Fibroblast of lung (primary cell): ENCODE measurements at regions not wholly inside any gene's neighbourhood (a gene's known extent, or its start where the extent isn't known, plus 50 kb on each side); places are given as distances from the start of the nearest gene placed in this dataset.

Experiments used
- DNase-seq, 2 donors: peaks; one replicate each; pipeline versions ENCODE4 v3.0.0 to v3.0.0-alpha.2; 2010; ENCODE audit warnings: low read depth in 2 of 2
- H2AFZ ChIP-seq: 2 replicates; pipeline ENCODE4 v1.5.1; 2012; ENCODE audit warnings: low read length, control low read depth, inconsistent platforms
- H3K27ac ChIP-seq: 2 replicates; pipeline ENCODE4 v1.5.1; 2011; ENCODE audit warnings: low read length, control low read depth; ENCODE audit not compliant: insufficient read depth
- H3K27me3 ChIP-seq: 2 replicates; pipeline ENCODE4 v1.5.1; 2011; ENCODE audit warnings: mild to moderate bottlenecking, low read length; ENCODE audit not compliant: control insufficient read depth, insufficient read depth
- H3K36me3 ChIP-seq: 2 replicates; pipeline ENCODE4 v1.5.1; 2011; ENCODE audit warnings: low read length; ENCODE audit not compliant: control insufficient read depth, insufficient read depth
- H3K4me1 ChIP-seq: 2 replicates; pipeline ENCODE4 v1.5.1; 2011; ENCODE audit warnings: low read length; ENCODE audit not compliant: control insufficient read depth, insufficient read depth; ENCODE audit errors: extremely low read depth
- H3K4me2 ChIP-seq: 2 replicates; pipeline ENCODE4 v1.5.1; 2011; ENCODE audit warnings: low read length, control low read depth; ENCODE audit not compliant: insufficient read depth; ENCODE audit errors: extremely low read depth
- H3K4me3 ChIP-seq, 4 experiments: fragments of 200-600 bp in 1 of 4; sonication (generic) in 1 of 4; replicated peaks in 1 of 4; 2 replicates each; pipeline ENCODE4 v1.5.1; 2011 to 2016; ENCODE audit warnings: low read length in 4 of 4, low read depth in 3 of 4, mild to moderate bottlenecking in 3 of 4, control low read depth in 2 of 4, inconsistent platforms in 1 of 4, mixed read lengths in 1 of 4; ENCODE audit not compliant: insufficient read depth in 1 of 4; ENCODE audit errors: control extremely low read depth in 1 of 4
- H3K79me2 ChIP-seq: 2 replicates; pipeline ENCODE4 v1.5.1; 2012; ENCODE audit warnings: mild to moderate bottlenecking, low read length, inconsistent platforms; ENCODE audit not compliant: control insufficient read depth, insufficient read depth
- H3K9ac ChIP-seq: 2 replicates; pipeline ENCODE4 v1.5.1; 2011; ENCODE audit warnings: mild to moderate bottlenecking, low read length, control low read depth; ENCODE audit not compliant: insufficient read depth
- H3K9me3 ChIP-seq: 2 replicates; pipeline ENCODE4 v1.5.1; 2012; ENCODE audit warnings: low read depth, low read length; ENCODE audit not compliant: control insufficient read depth, insufficient read depth
- H4K20me1 ChIP-seq: 2 replicates; pipeline ENCODE4 v1.5.1; 2011; ENCODE audit warnings: low read length; ENCODE audit not compliant: control insufficient read depth, insufficient read depth; ENCODE audit errors: extremely low read depth
- EZH2 ChIP-seq: IDR thresholded peaks from 2 replicates; pipeline ENCODE4 v1.5.1; 2012; ENCODE audit warnings: low read length, control low read depth, mild to moderate bottlenecking; ENCODE audit errors: missing control alignments
- TF ChIP-seq, protein P1 (sequence below), 2 donors: IDR thresholded peaks in 1 of 2; conservative IDR thresholded peaks in 1 of 2; 1 replicate in 1 of 2; 2 replicates in 1 of 2; pipeline ENCODE4 v1.5.1; 2011 to 2012; ENCODE audit warnings: low read length in 2 of 2, control low read depth in 1 of 2, inconsistent platforms in 1 of 2, low read depth in 1 of 2, mild to moderate bottlenecking in 1 of 2

DNA sequence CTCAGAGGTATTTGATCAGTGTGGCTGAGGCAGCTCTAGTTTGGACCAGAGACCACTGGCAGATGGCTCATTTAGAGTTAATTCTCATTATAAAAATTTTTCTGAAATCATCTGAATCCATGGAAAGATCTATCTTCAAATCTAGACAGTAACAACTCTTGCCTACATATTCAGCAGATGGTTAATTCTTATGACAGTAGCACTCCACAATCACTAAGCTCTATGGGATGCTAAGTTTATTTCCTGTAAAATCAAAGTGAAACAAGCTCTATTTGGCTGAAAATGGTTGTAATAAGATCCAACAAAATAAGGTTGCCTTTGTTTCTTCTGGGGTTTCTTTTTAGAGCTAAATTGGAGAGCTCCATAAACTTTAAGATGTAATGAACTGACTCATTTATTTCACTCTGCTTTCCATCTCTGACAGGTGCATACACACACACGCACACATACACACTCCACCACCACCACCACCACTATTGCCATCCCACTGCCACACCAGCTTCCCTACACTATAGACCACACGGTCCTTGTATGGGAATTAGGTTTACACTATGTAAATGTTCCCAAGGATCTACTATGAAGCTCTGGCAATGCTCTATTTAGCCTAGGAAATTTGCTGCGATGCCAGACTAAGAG is 293.1 kb downstream of the RPAP3 start:
- Histone ChIP-seq H3K79me2 (no peaks in the 10 kb centered on the region), H3K27ac (no peak overlapping the region), H3K9ac (no peak overlapping the region), H3K36me3 (no peaks in the 10 kb centered on the region), H3K4me3 (no peak overlapping the region), H3K4me2 (no peak overlapping the region), H3K27me3 (no peaks in the 10 kb centered on the region), H3K4me1 (no peaks in the 10 kb centered on the region), H3K9me3 (no peaks in the 10 kb centered on the region), H2AFZ (no peak overlapping the region), H4K20me1 (no peaks in the 10 kb centered on the region)
- TF ChIP-seq EZH2: no peak
- TF ChIP-seq, protein P1, sequence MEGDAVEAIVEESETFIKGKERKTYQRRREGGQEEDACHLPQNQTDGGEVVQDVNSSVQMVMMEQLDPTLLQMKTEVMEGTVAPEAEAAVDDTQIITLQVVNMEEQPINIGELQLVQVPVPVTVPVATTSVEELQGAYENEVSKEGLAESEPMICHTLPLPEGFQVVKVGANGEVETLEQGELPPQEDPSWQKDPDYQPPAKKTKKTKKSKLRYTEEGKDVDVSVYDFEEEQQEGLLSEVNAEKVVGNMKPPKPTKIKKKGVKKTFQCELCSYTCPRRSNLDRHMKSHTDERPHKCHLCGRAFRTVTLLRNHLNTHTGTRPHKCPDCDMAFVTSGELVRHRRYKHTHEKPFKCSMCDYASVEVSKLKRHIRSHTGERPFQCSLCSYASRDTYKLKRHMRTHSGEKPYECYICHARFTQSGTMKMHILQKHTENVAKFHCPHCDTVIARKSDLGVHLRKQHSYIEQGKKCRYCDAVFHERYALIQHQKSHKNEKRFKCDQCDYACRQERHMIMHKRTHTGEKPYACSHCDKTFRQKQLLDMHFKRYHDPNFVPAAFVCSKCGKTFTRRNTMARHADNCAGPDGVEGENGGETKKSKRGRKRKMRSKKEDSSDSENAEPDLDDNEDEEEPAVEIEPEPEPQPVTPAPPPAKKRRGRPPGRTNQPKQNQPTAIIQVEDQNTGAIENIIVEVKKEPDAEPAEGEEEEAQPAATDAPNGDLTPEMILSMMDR (conservative IDR thresholded peaks at IDR 0.05 in 1 of 2, IDR thresholded peaks at IDR 0.05 in 1 of 2; ENCODE audit: low read depth in 1 of 2, low read length in 2 of 2): no peak
- no peak for DNase-seq

GRCh38 chr12:47411966-47412365 is 293.9 kb downstream of the RPAP3 start:
- no peaks in the 10 kb centered on the region for H3K36me3 ChIP-seq
- H3K4me2 ChIP-seq: no peak overlapping the region
- TF ChIP-seq EZH2: no peak
- TF ChIP-seq, protein P1 (conservative IDR thresholded peaks at IDR 0.05 in 1 of 2, IDR thresholded peaks at IDR 0.05 in 1 of 2; ENCODE audit: low read depth in 1 of 2, low read length in 2 of 2): no peak
- no peak overlapping the region for H3K4me3 ChIP-seq
- H3K79me2 ChIP-seq: no peaks in the 10 kb centered on the region
- H3K4me1 ChIP-seq: no peaks in the 10 kb centered on the region
- no peaks in the 10 kb centered on the region for H4K20me1 ChIP-seq
- H2AFZ ChIP-seq: no peak overlapping the region
- no peaks in the 10 kb centered on the region for H3K27me3 ChIP-seq
- H3K9me3 ChIP-seq: no peaks in the 10 kb centered on the region
- no peak overlapping the region for H3K9ac ChIP-seq
- peak in 1 of 2 donors; percentile 64 for DNase-seq
- no peak overlapping the region for H3K27ac ChIP-seq

DNA sequence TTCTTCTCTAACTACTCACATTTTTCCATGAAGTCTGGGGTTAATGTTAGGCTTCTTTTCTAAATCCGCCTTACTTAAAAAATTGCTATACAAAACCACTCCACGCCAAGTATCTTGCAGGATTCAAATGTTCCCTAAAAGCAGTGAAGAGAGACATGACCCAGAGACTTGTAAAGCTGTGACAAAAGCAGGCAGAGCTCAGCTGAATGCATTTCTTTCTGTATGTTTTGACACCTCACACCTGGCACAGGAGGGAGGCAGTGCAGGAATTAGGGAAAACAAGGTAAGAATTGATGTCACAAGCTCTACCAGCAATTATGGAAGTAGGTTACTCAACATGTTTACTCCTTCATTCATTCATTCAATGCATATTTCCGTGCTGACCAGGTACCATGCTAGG is 295.0 kb downstream of the RPAP3 start:
- H3K27me3 ChIP-seq: no peaks in the 10 kb centered on the region
- no peaks in the 10 kb centered on the region for H3K4me1 ChIP-seq
- no peaks in the 10 kb centered on the region for H4K20me1 ChIP-seq
- H3K4me3 ChIP-seq: no peak overlapping the region
- no peak overlapping the region for H2AFZ ChIP-seq
- no peaks in the 10 kb centered on the region for H3K79me2 ChIP-seq
- H3K9ac ChIP-seq: no peak overlapping the region
- H3K9me3 ChIP-seq: no peaks in the 10 kb centered on the region
- no peak for TF ChIP-seq EZH2
- TF ChIP-seq, protein P1 (conservative IDR thresholded peaks at IDR 0.05 in 1 of 2, IDR thresholded peaks at IDR 0.05 in 1 of 2; ENCODE audit: low read depth in 1 of 2, low read length in 2 of 2): no peak
- H3K36me3 ChIP-seq: no peaks in the 10 kb centered on the region
- H3K27ac ChIP-seq: no peak overlapping the region
- no peak for DNase-seq
- H3K4me2 ChIP-seq: no peak overlapping the region
